Right lobe of liver (tissue), 6 donors: ENCODE measurements at regions not wholly inside any gene's neighbourhood (a gene's known extent, or its start where the extent isn't known, plus 50 kb on each side); places are given as distances from the start of the nearest gene placed in this dataset.

Source experiments
- ATAC-seq, 4 donors: fragments of 200-7000 bp; cut with Tn5 transposase; one replicate each; pipeline ENCODE4 v1.9.1; 2020; ENCODE audit warnings: mild to moderate bottlenecking in 4 of 4, moderate library complexity in 4 of 4
- DNase-seq, 3 donors: peaks; one replicate each; pipeline ENCODE4 v3.0.0-alpha.2; 2020
- H3K27ac ChIP-seq, 3 donors: fragments of 200-600 bp; one replicate each; pipeline ENCODE4 v1.8.0; 2022
- H3K27me3 ChIP-seq, 2 donors: fragments of 200-600 bp; one replicate each; pipeline ENCODE4 v1.8.0; 2022
- H3K36me3 ChIP-seq, 4 donors: fragments of 200-600 bp; sonication (generic) in 1 of 4; one replicate each; pipeline versions ENCODE4 v1.5.1 to v1.8.0; 2017 to 2022; ENCODE audit warnings: control low read depth in 1 of 4
- H3K4me1 ChIP-seq, 4 donors: fragments of 200-600 bp; sonication (generic) in 1 of 4; one replicate each; pipeline versions ENCODE4 v1.5.1 to v1.8.0; 2017 to 2022; ENCODE audit warnings: control low read depth in 1 of 4
- H3K4me3 ChIP-seq, 3 donors: fragments of 200-600 bp; one replicate each; pipeline ENCODE4 v1.8.0; 2022
- H3K9me3 ChIP-seq, 4 donors: fragments of 200-600 bp; sonication (generic) in 1 of 4; one replicate each; pipeline versions ENCODE4 v1.5.1 to v1.8.0; 2017 to 2022; ENCODE audit warnings: control low read depth in 1 of 4
- CTCF ChIP-seq, 4 donors: fragments of 200-600 bp in 3 of 4; fragments of 450-650 bp in 1 of 4; IDR thresholded peaks; one replicate each; pipeline versions ENCODE4 v1.5.1 to v1.8.0; 2016 to 2022; ENCODE audit warnings: antibody characterized with exemption in 4 of 4, mild to moderate bottlenecking in 2 of 4
- POLR2A ChIP-seq: fragments of 450-650 bp; IDR thresholded peaks from one replicate; pipeline ENCODE4 v1.6.1; 2017; ENCODE audit warnings: antibody characterized with exemption, mild to moderate bottlenecking
- WGBS: methylation state at CpG from one replicate; pipeline ENCODE4 v1.1.6; 2018; ENCODE audit warnings: low coverage, low lambda C conversion rate; ENCODE audit not compliant: insufficient coverage; ENCODE audit errors: missing lambda C conversion rate; 5-methylcytosine and 5-hydroxymethylcytosine counted together
- intact Hi-C, 2 donors: fragments of 100-400 bp; cut with DNase I; formaldehyde crosslinking; loops; one replicate each; pipeline versions ENCODE4 v1.11.2 to v1.14.1; 2022
- donor health status: DM: no; HTN: yes; CAD: no.
- donor health status: DM: no; HTN: no; CAD: no.
- donor health status: DM: no; HTN: no; CAD: no.
- donor health status: DM: no; HTN: yes; CAD: no.
- donor health status: DM: no; HTN: yes; CAD: no.

- 49% methylated on average over 5 of the region's 8 CpGs for WGBS
- Histone ChIP-seq H3K4me1 (peaks cover 0 to 5% (median 0%) of the 10 kb centered on the region in 4 donors), H3K27ac (peak overlapping the region in 2 of 3 donors; percentile 4 to 51), H3K9me3 (no peaks in the 10 kb centered on the region), H3K36me3 (no peaks in the 10 kb centered on the region), H3K27me3 (no peaks in the 10 kb centered on the region), H3K4me3 (no peak overlapping the region)
- intact Hi-C loops = no loop called here
- TF ChIP-seq POLR2A = no peak
- TF ChIP-seq CTCF (IDR thresholded peaks at IDR 0.05) = no peak
- ATAC-seq = peak; percentile 39 to 51 (median 50)
- DNase-seq = peak in 2 of 3 donors; percentile 46 to 47
Measured at GRCh38 chr20:1820138-1821079, 74.8 kb upstream of the SIRPA start.

DNA sequence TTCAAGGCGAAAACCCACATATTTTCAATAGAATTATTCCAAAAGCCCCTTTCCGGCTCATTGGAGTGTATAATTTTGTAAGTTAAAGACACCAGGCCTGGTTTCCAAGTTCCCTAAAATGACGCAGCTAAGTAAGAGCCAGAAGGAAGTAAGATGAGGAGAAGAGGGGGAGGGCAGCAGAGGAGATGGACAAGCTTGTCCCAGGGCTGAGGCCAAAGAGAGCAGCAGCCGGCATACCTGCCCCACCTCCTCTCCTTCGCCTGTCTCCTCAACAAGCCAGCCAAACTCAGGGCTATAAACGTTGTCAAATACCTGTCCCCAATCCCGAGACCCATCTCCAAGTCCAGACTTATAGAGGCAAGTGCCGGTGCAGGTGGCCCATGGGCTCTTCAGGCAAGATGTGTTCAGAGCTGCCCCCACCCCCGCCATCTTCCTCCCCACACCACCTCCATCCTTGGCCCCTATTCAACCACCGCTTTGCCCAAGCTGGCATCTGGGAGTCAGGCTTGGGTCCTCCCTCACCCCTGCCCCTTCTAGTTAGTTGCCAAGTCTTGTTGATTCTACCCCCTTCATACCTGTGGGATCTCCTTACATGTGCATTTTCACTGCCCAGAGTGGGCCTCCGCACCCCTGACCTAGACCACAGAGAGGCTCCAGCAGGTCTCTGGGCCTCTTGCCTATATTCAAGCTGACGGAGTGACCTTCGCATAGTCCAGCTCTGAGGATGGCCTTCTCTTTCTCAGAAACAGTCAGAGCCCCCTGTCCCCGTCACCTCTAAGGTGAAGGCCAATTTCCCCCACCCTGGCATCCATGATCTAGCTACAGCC is 75.7 kb upstream of the SIRPA start:
- peak overlapping the region in 2 of 3 donors; percentile 32 to 51 for H3K27ac ChIP-seq
- H3K4me1 ChIP-seq = peaks cover 0 to 5% (median 0%) of the 10 kb centered on the region in 4 donors
- H3K9me3 ChIP-seq = no peaks in the 10 kb centered on the region
- TF ChIP-seq POLR2A = no peak
- no peak for TF ChIP-seq CTCF (IDR thresholded peaks at IDR 0.05)
- H3K27me3 ChIP-seq = no peaks in the 10 kb centered on the region
- H3K4me3 ChIP-seq = no peak overlapping the region
- ATAC-seq = peak; percentile 21 to 51 (median 34)
- no peaks in the 10 kb centered on the region for H3K36me3 ChIP-seq
- 76% methylated on average over 9 of the region's 14 CpGs for WGBS
- peak in 1 of 3 donors; percentile 43 for DNase-seq
- intact Hi-C loops = loop anchor here (10.0 kb wide), 1 partner anchor 55 kb away; no protein-coding TSS in a partner anchor

DNA sequence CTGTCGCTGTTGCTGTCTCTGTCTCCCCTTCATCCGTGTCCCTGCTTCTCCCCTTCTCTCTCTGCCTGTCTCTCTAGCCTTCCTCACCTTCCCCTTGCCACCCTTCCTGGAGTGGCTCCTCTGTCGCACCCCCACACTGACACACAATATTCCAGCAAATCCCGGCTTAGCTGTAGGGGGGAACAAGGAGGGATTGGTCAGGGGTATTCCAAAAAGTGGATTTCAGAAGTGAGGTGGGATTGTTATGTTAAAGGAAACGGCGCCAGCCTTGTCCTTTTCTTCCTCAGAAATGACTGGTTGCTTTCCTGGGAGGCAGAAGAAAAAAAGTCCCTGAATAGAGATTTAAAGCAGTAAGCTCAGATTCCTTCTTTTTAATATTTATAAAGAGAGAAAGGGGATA is 76.3 kb upstream of the SIRPA start:
- intact Hi-C loops = loop anchor here (10.0 kb wide), 1 partner anchor 56 kb away; no protein-coding TSS in a partner anchor
- Histone ChIP-seq H3K36me3 (no peaks in the 10 kb centered on the region), H3K4me1 (peaks cover 0 to 5% (median 0%) of the 10 kb centered on the region in 4 donors), H3K27ac (peak overlapping the region in 2 of 3 donors; percentile 32 to 51), H3K9me3 (no peaks in the 10 kb centered on the region), H3K27me3 (no peaks in the 10 kb centered on the region), H3K4me3 (no peak overlapping the region)
- ATAC-seq (no peak), DNase-seq (peak in 2 of 3 donors; percentile 23 to 38)
- TF ChIP-seq CTCF (IDR thresholded peaks at IDR 0.05) = no peak
- TF ChIP-seq POLR2A = no peak
- WGBS = 65% methylated on average over 5 of the region's 6 CpGs

DNA sequence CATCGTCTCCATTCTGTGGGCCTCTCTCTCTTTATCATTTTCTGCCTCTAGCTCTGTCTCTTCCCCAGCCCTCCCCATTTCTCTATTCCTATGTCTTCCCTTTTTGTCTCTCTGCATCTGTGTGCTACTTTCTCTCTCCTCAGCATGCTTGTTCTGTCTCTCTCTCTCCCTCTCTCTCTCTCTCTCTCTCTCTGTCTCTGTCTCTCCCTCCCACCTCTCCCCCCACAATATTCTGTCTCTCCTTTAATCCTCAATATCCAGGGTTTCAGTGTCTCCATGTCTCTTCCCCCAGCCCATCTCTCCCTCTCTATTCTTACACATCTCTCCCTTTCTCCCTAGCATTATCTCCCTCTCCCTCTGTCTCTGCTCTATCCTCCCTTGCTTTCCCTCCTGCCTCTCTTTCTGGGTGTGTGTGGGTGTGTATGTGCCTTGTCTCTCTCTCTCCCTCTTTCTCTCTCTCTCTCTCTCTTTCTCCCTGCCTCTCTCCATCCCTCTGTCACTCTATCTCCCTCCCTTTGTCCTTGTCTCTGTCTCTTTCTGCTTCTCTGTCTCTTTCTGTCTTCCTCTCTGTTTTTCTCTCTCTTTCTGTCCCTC is 76.9 kb upstream of the SIRPA start:
- H3K36me3 ChIP-seq = no peaks in the 10 kb centered on the region
- peak overlapping the region in 1 of 3 donors; percentile 51 for H3K27ac ChIP-seq
- no peak overlapping the region for H3K4me3 ChIP-seq
- peaks cover 0 to 11% (median 0%) of the 10 kb centered on the region in 4 donors for H3K4me1 ChIP-seq
- no peaks in the 10 kb centered on the region for H3K27me3 ChIP-seq
- TF ChIP-seq POLR2A = no peak
- no peak for TF ChIP-seq CTCF (IDR thresholded peaks at IDR 0.05)
- no peaks in the 10 kb centered on the region for H3K9me3 ChIP-seq
- ATAC-seq (no peak), DNase-seq (no peak)
- 50% methylated on average over 1 of the region's 1 CpG for WGBS
- intact Hi-C loops = loop anchor here (10.0 kb wide), 1 partner anchor 56 kb away; no protein-coding TSS in a partner anchor
